Vagina (tissue), 2 donors: ENCODE measurements at regions not wholly inside any gene's neighbourhood (a gene's known extent, or its start where the extent isn't known, plus 50 kb on each side); places are given as distances from the start of the nearest gene placed in this dataset.

Experiments used
- DNase-seq, 2 donors: peaks; one replicate each; pipeline ENCODE4 v3.0.0-alpha.2; 2017; ENCODE audit errors: extremely low spot score in 2 of 2
- H3K27ac ChIP-seq: fragments of 200-600 bp; sonication (generic); one replicate; pipeline ENCODE4 v1.5.1; 2019
- H3K27me3 ChIP-seq: fragments of 200-600 bp; sonication (generic); one replicate; pipeline ENCODE4 v1.5.1; 2019
- H3K36me3 ChIP-seq, 2 donors: fragments of 200-600 bp; sonication (generic); one replicate each; pipeline ENCODE4 v1.5.1; 2017 to 2019
- H3K4me1 ChIP-seq: fragments of 200-600 bp; sonication (generic); one replicate; pipeline ENCODE4 v1.5.1; 2019
- H3K4me3 ChIP-seq, 2 donors: fragments of 200-600 bp; sonication (generic); 1 replicate in 1 of 2; 2 replicates in 1 of 2; pipeline ENCODE4 v1.5.1; 2016 to 2019
- H3K9me3 ChIP-seq: fragments of 200-600 bp; sonication (generic); one replicate; pipeline ENCODE4 v1.5.1; 2019
- CTCF ChIP-seq, 3 experiments: fragments of 450-650 bp in 2 of 3; fragments of 200-600 bp in 1 of 3; sonication (generic) in 1 of 3; IDR thresholded peaks; one replicate each; pipeline ENCODE4 v1.5.1; 2017 to 2019; ENCODE audit warnings: antibody characterized with exemption in 3 of 3, mild to moderate bottlenecking in 2 of 3, moderate library complexity in 2 of 3
- POLR2A ChIP-seq, 2 donors: fragments of 450-650 bp; IDR thresholded peaks; one replicate each; pipeline ENCODE4 v1.6.1; 2017; ENCODE audit warnings: antibody characterized with exemption in 2 of 2, mild to moderate bottlenecking in 2 of 2, moderate library complexity in 2 of 2
- POLR2AphosphoS5 ChIP-seq, 2 donors: sonication (generic); formaldehyde crosslinking; IDR thresholded peaks; one replicate each; pipeline ENCODE4 v1.9.0; 2017; ENCODE audit warnings: antibody characterized with exemption in 2 of 2, mild to moderate bottlenecking in 2 of 2, low read depth in 1 of 2; ENCODE audit not compliant: insufficient read depth in 1 of 2
- intact Hi-C: fragments of 100-400 bp; cut with DNase I; formaldehyde crosslinking; loops from one replicate; pipeline ENCODE4 v1.15.1; 2023

GRCh38 chr2:42877511-42877910 lies 85.1 kb upstream of the HAAO start:
- Histone ChIP-seq H3K4me1 (peaks cover 86% of the 10 kb centered on the region), H3K27me3 (no peaks in the 10 kb centered on the region), H3K36me3 (no peaks in the 10 kb centered on the region), H3K4me3 (no peak overlapping the region), H3K9me3 (no peaks in the 10 kb centered on the region), H3K27ac (peak overlapping the region; percentile 85)
- intact Hi-C loops, result no loop called here
- TF ChIP-seq POLR2AphosphoS5 (IDR thresholded peaks at IDR 0.05; ENCODE audit: insufficient read depth in 1 of 2, low read depth in 1 of 2) (no peak), POLR2A (IDR thresholded peaks at IDR 0.05) (no peak), CTCF (IDR thresholded peaks at IDR 0.05) (no peak)
- DNase-seq, result peak in 1 of 2 donors; percentile 12

- DNase-seq, result peak in 1 of 2 donors; percentile 61
- intact Hi-C loops, result no loop called here
- no peaks in the 10 kb centered on the region for H3K36me3 ChIP-seq
- no peak overlapping the region for H3K4me3 ChIP-seq
- H3K27ac ChIP-seq, result peak overlapping the region; percentile 85
- no peaks in the 10 kb centered on the region for H3K9me3 ChIP-seq
- TF ChIP-seq POLR2AphosphoS5 (IDR thresholded peaks at IDR 0.05; ENCODE audit: insufficient read depth in 1 of 2, low read depth in 1 of 2) (peak; percentile 36 to 49), CTCF (IDR thresholded peaks at IDR 0.05) (no peak)
- peaks cover 90% of the 10 kb centered on the region for H3K4me1 ChIP-seq
- no peaks in the 10 kb centered on the region for H3K27me3 ChIP-seq
Measured at GRCh38 chr2:42876326-42876751, 84.0 kb upstream of the HAAO start.

GRCh38 chr2:42875880-42876279 lies 83.5 kb upstream of the HAAO start:
- no peaks in the 10 kb centered on the region for H3K9me3 ChIP-seq
- intact Hi-C loops, result no loop called here
- no peak for TF ChIP-seq POLR2A (IDR thresholded peaks at IDR 0.05)
- TF ChIP-seq POLR2AphosphoS5 (IDR thresholded peaks at IDR 0.05; ENCODE audit: insufficient read depth in 1 of 2, low read depth in 1 of 2), result no peak
- TF ChIP-seq CTCF (IDR thresholded peaks at IDR 0.05), result no peak
- H3K4me3 ChIP-seq, result no peak overlapping the region
- H3K27ac ChIP-seq, result peak overlapping the region; percentile 85
- no peaks in the 10 kb centered on the region for H3K36me3 ChIP-seq
- DNase-seq, result peak in 1 of 2 donors; percentile 74
- no peaks in the 10 kb centered on the region for H3K27me3 ChIP-seq
- H3K4me1 ChIP-seq, result peaks cover 85% of the 10 kb centered on the region

- TF ChIP-seq POLR2A (IDR thresholded peaks at IDR 0.05), result no peak
- TF ChIP-seq CTCF (IDR thresholded peaks at IDR 0.05), result no peak
- peak in 1 of 2 donors; percentile 50 for TF ChIP-seq POLR2AphosphoS5 (IDR thresholded peaks at IDR 0.05; ENCODE audit: insufficient read depth in 1 of 2, low read depth in 1 of 2)
- peak overlapping the region; percentile 85 for H3K27ac ChIP-seq
- H3K4me3 ChIP-seq, result no peak overlapping the region
- H3K4me1 ChIP-seq, result peaks cover 78% of the 10 kb centered on the region
- intact Hi-C loops, result no loop called here
- DNase-seq, result peak in 1 of 2 donors; percentile 58
- no peaks in the 10 kb centered on the region for H3K36me3 ChIP-seq
- no peaks in the 10 kb centered on the region for H3K9me3 ChIP-seq
- H3K27me3 ChIP-seq, result no peaks in the 10 kb centered on the region
Measured at GRCh38 chr2:42874949-42875801, 82.8 kb upstream of the HAAO start.

GRCh38 chr2:42872721-42873120 lies 80.3 kb upstream of the HAAO start:
- H3K4me3 ChIP-seq, result no peak overlapping the region
- no peaks in the 10 kb centered on the region for H3K27me3 ChIP-seq
- no peak for DNase-seq
- TF ChIP-seq POLR2A (IDR thresholded peaks at IDR 0.05) (no peak), POLR2AphosphoS5 (IDR thresholded peaks at IDR 0.05; ENCODE audit: insufficient read depth in 1 of 2, low read depth in 1 of 2) (peak in 1 of 2 donors; percentile 71), CTCF (IDR thresholded peaks at IDR 0.05) (no peak)
- intact Hi-C loops, result no loop called here
- H3K4me1 ChIP-seq, result peaks cover 61% of the 10 kb centered on the region
- H3K9me3 ChIP-seq, result no peaks in the 10 kb centered on the region
- H3K27ac ChIP-seq, result peak overlapping the region; percentile 85
- H3K36me3 ChIP-seq, result no peaks in the 10 kb centered on the region
